B cell (primary cell): ENCODE measurements at regions not wholly inside any gene's neighbourhood (a gene's known extent, or its start where the extent isn't known, plus 50 kb on each side); places are given as distances from the start of the nearest gene placed in this dataset.

ENCODE experiments used
- ATAC-seq: fragments of 200-7000 bp; cut with Tn5 transposase; one replicate; pipeline ENCODE4 v1.10.0; 2021; ENCODE audit warnings: low read depth, mild to moderate bottlenecking, moderate number of reproducible peaks, moderate library complexity
- CTCF ChIA-PET: fragments of 350-600 bp; sonication (Branson Sonifier 250); formaldehyde crosslinking; loops from one replicate; lab custom pipeline; 2021; ENCODE audit warnings: antibody characterized with exemption, inconsistent platforms; lab: Charles Lee
- POLR2A ChIA-PET: fragments of 350-600 bp; sonication (Branson Sonifier 250); formaldehyde crosslinking; loops from one replicate; lab custom pipeline; 2021; ENCODE audit warnings: antibody characterized with exemption; lab: Charles Lee
- DNase-seq: peaks from one replicate; pipeline ENCODE4 v3.0.0; 2013
- H2AFZ ChIP-seq: 2 replicates; pipeline ENCODE4 v1.6.1; 2012; ENCODE audit warnings: mild to moderate bottlenecking, low read depth, low read length; ENCODE audit not compliant: insufficient read depth, poor library complexity, severe bottlenecking
- H3K27ac ChIP-seq, 2 donors: 1 replicate in 1 of 2; 2 replicates in 1 of 2; pipeline ENCODE4 v1.5.1; 2012 to 2013; ENCODE audit warnings: low read length in 2 of 2, mild to moderate bottlenecking in 2 of 2, moderate library complexity in 1 of 2
- H3K27me3 ChIP-seq, 4 experiments: fragments of 200-600 bp in 1 of 4; sonication (generic) in 1 of 4; replicated peaks in 1 of 4; 1 replicate in 2 of 4; 2 replicates in 2 of 4; pipeline versions ENCODE4 v1.6.1 to v1.7.0; 2013 to 2016; ENCODE audit warnings: low read length in 3 of 4, mild to moderate bottlenecking in 2 of 4, mixed read lengths in 1 of 4, moderate library complexity in 1 of 4; ENCODE audit not compliant: insufficient read depth in 4 of 4, control insufficient read depth in 3 of 4; ENCODE audit errors: control extremely low read depth in 1 of 4
- H3K36me3 ChIP-seq, 2 experiments: replicated peaks in 1 of 2; 1 replicate in 1 of 2; 2 replicates in 1 of 2; pipeline versions ENCODE4 v1.6.1 to v1.7.1; 2013; ENCODE audit warnings: low read length in 1 of 2; ENCODE audit not compliant: insufficient read depth in 2 of 2, control insufficient read depth in 1 of 2; ENCODE audit errors: control extremely low read depth in 1 of 2, extremely low read depth in 1 of 2
- H3K4me1 ChIP-seq, 2 donors: fragments of 200-600 bp in 1 of 2; sonication (generic) in 1 of 2; 1 replicate in 1 of 2; 2 replicates in 1 of 2; pipeline versions ENCODE4 v1.5.1 to v1.6.1; 2013 to 2017; ENCODE audit warnings: low read length in 2 of 2; ENCODE audit not compliant: control insufficient read depth in 2 of 2, insufficient read depth in 2 of 2
- H3K4me2 ChIP-seq: replicated peaks from 2 replicates; pipeline ENCODE3; 2012; ENCODE audit warnings: mild to moderate bottlenecking, low read depth, low read length; ENCODE audit not compliant: poor library complexity, severe bottlenecking
- H3K4me3 ChIP-seq, 5 experiments: fragments of 200-600 bp in 1 of 5; sonication (generic) in 1 of 5; 1 replicate in 3 of 5; 2 replicates in 2 of 5; pipeline versions ENCODE4 v1.5.1 to v1.7.0; 2011 to 2016; ENCODE audit warnings: low read length in 4 of 5, mild to moderate bottlenecking in 4 of 5, low read depth in 2 of 5, control low read depth in 1 of 5, moderate library complexity in 1 of 5; ENCODE audit not compliant: insufficient read depth in 1 of 5; ENCODE audit errors: control extremely low read depth in 1 of 5, extremely low read depth in 1 of 5
- H3K79me2 ChIP-seq: fragments of 200-600 bp; sonication (generic); one replicate; pipeline ENCODE4 v1.6.0; 2016; ENCODE audit warnings: low read length; ENCODE audit not compliant: control insufficient read depth, insufficient read depth
- H3K9ac ChIP-seq: fragments of 200-600 bp; sonication (generic); 2 replicates; pipeline ENCODE4 v1.6.1; 2017; ENCODE audit warnings: mild to moderate bottlenecking, low read length, moderate library complexity
- H3K9me3 ChIP-seq, 3 donors: one replicate each; pipeline versions ENCODE4 v1.6.1 to v1.7.1; 2013; ENCODE audit warnings: low read length in 2 of 3; ENCODE audit not compliant: control insufficient read depth in 2 of 3, insufficient read depth in 1 of 3; ENCODE audit errors: control extremely low read depth in 1 of 3
- H4K20me1 ChIP-seq: 2 replicates; pipeline ENCODE4 v1.6.0; 2012; ENCODE audit warnings: mild to moderate bottlenecking, low read length; ENCODE audit not compliant: insufficient read depth, control insufficient read depth, poor library complexity, severe bottlenecking
- H3K27ac Mint-ChIP-seq: one replicate; pipeline ENCODE4 v1.8.0; 2021; ENCODE audit warnings: mixed read lengths
- H3K27me3 Mint-ChIP-seq: one replicate; pipeline ENCODE4 v1.8.0; 2021; ENCODE audit warnings: mixed read lengths
- H3K4me1 Mint-ChIP-seq: one replicate; pipeline ENCODE4 v1.8.0; 2021; ENCODE audit warnings: mixed read lengths
- H3K4me3 Mint-ChIP-seq: one replicate; pipeline ENCODE4 v1.8.0; 2021; ENCODE audit warnings: mixed read lengths
- H3K9me3 Mint-ChIP-seq: one replicate; pipeline ENCODE4 v1.8.0; 2022; ENCODE audit warnings: mixed read lengths; ENCODE audit not compliant: insufficient read depth
- EZH2 ChIP-seq: IDR thresholded peaks from 2 replicates; pipeline ENCODE4 v1.6.1; 2012; ENCODE audit warnings: borderline replicate concordance, low read depth, mild to moderate bottlenecking, moderate library complexity, low read length; ENCODE audit not compliant: insufficient read depth, poor library complexity, severe bottlenecking
- WGBS: methylation state at CpG from one replicate; pipeline ENCODE4 v1.1.5; 2013; ENCODE audit warnings: missing lambda C conversion rate; ENCODE audit not compliant: insufficient coverage; 5-methylcytosine and 5-hydroxymethylcytosine counted together
- intact Hi-C: fragments of 100-400 bp; cut with micrococcal nuclease; formaldehyde crosslinking; loops from one replicate; pipeline ENCODE4 v1.10.0; 2022
- TF ChIP-seq, protein P1 (sequence below): fragments of 200-600 bp; IDR thresholded peaks from one replicate; pipeline ENCODE4 v1.8.0; 2022; ENCODE audit warnings: antibody characterized with exemption, mild to moderate bottlenecking

DNA sequence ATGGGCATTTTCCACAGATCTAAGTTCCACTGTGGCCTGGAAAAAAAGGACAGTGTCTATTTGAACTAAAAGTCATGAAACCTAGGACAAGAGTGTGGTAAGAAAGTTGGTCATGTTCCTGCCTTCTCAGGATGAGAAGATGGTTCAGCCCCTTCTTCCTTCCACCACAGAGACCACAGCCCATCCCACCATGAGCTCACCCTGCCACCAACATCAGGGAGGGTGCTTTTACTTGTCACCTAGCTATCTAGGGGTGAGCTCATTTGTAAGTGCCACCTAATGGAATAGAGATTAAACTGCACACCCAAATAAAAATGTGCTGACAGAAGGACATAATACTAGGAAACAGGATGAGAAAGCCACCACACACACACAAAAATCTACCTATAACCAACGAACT lies 235.9 kb downstream of the SPIN4 start:
- DNase-seq (no peak), ATAC-seq (no peak)
- no peaks in the 10 kb centered on the region for H3K27me3 ChIP-seq
- no peaks in the 10 kb centered on the region for H3K9me3 ChIP-seq
- no peaks in the 10 kb centered on the region for H3K4me1 Mint-ChIP-seq
- H3K9ac ChIP-seq = no peak overlapping the region
- intact Hi-C loops = no loop called here
- no peak overlapping the region for H3K27ac Mint-ChIP-seq
- no peaks in the 10 kb centered on the region for H3K27me3 Mint-ChIP-seq
- no peak overlapping the region for H3K4me2 ChIP-seq
- H3K4me3 Mint-ChIP-seq = no peak overlapping the region
- H3K4me3 ChIP-seq = no peak overlapping the region
- ChIA-PET CTCF (no interaction called here), POLR2A (no interaction called here)
- H3K4me1 ChIP-seq = no peaks in the 10 kb centered on the region
- H2AFZ ChIP-seq = no peak overlapping the region
- no peaks in the 10 kb centered on the region for H4K20me1 ChIP-seq
- no peaks in the 10 kb centered on the region for H3K79me2 ChIP-seq
- H3K36me3 ChIP-seq = no peaks in the 10 kb centered on the region
- TF ChIP-seq EZH2 = no peak
- TF ChIP-seq, protein P1, sequence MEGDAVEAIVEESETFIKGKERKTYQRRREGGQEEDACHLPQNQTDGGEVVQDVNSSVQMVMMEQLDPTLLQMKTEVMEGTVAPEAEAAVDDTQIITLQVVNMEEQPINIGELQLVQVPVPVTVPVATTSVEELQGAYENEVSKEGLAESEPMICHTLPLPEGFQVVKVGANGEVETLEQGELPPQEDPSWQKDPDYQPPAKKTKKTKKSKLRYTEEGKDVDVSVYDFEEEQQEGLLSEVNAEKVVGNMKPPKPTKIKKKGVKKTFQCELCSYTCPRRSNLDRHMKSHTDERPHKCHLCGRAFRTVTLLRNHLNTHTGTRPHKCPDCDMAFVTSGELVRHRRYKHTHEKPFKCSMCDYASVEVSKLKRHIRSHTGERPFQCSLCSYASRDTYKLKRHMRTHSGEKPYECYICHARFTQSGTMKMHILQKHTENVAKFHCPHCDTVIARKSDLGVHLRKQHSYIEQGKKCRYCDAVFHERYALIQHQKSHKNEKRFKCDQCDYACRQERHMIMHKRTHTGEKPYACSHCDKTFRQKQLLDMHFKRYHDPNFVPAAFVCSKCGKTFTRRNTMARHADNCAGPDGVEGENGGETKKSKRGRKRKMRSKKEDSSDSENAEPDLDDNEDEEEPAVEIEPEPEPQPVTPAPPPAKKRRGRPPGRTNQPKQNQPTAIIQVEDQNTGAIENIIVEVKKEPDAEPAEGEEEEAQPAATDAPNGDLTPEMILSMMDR = no peak
- no peak overlapping the region for H3K27ac ChIP-seq
- no peaks in the 10 kb centered on the region for H3K9me3 Mint-ChIP-seq
- WGBS = no CpG with 5 or more reads among the region's 1 CpG

DNA sequence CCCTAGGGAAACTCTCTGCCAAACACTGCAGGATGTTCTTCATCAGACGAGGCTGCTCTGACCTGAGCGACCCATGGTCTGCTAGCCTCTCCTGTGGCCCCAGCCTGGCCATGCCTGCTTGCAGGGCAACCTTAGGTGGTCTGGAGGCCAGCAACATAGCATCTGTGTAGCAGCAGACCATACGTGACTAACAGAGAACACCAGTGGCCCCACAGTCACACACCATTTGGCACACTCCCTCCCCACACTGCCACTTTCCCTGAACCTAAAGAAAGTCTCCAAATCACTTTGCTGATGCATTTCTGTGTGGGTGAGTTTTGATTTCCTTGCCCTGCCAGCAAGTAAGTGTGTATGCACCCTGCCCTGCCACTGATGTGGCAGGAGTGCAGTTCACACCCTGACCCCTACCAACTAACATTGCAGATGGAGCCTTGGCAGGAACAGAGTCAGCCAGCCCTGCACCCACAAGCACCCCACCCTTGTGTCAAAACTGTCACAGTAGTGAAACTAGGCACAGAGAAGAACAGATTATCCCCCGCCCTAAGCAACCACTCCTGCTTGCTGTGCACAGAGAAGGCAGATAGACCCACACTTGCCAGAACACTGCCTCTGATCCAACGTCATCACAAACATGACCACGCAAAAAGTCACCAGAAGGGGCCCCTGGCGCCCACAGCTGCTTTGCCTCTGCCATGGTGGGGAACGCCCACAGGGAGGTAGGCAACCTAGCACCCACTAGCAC lies 249.1 kb downstream of the SPIN4 start:
- H3K4me3 Mint-ChIP-seq = no peak overlapping the region
- H3K4me1 Mint-ChIP-seq = no peaks in the 10 kb centered on the region
- H3K27me3 Mint-ChIP-seq = no peaks in the 10 kb centered on the region
- 87% methylated on average over 6 of the region's 8 CpGs for WGBS
- Histone ChIP-seq H3K9ac (no peak overlapping the region), H4K20me1 (no peaks in the 10 kb centered on the region), H2AFZ (no peak overlapping the region), H3K4me2 (no peak overlapping the region), H3K9me3 (peaks cover 0 to 9% (median 0%) of the 10 kb centered on the region in 3 donors), H3K79me2 (no peaks in the 10 kb centered on the region), H3K36me3 (no peaks in the 10 kb centered on the region), H3K27me3 (no peaks in the 10 kb centered on the region), H3K27ac (no peak overlapping the region), H3K4me1 (no peaks in the 10 kb centered on the region), H3K4me3 (no peak overlapping the region)
- ChIA-PET POLR2A (no interaction called here), CTCF (no interaction called here)
- intact Hi-C loops = no loop called here
- DNase-seq (no peak), ATAC-seq (no peak)
- TF ChIP-seq, protein P1 = no peak
- no peak for TF ChIP-seq EZH2
- H3K9me3 Mint-ChIP-seq = no peaks in the 10 kb centered on the region
- no peak overlapping the region for H3K27ac Mint-ChIP-seq
